NT2/D1 (cell line): ENCODE measurements at regions not wholly inside any gene's neighbourhood (a gene's known extent, or its start where the extent isn't known, plus 50 kb on each side); places are given as distances from the start of the nearest gene placed in this dataset.

Source experiments
- DNase-seq: peaks from one replicate; pipeline ENCODE4 v3.0.0-alpha.2; 2011; ENCODE audit warnings: low read depth, low spot score
- H3K27me3 ChIP-seq: 2 replicates; pipeline ENCODE4 v1.6.0; 2011; ENCODE audit warnings: mild to moderate bottlenecking; ENCODE audit not compliant: insufficient read length, insufficient read depth
- H3K36me3 ChIP-seq: 2 replicates; pipeline ENCODE4 v1.6.1; 2011; ENCODE audit warnings: mild to moderate bottlenecking, low read length, mixed read lengths; ENCODE audit not compliant: insufficient read depth, insufficient read length
- H3K4me1 ChIP-seq: 2 replicates; pipeline ENCODE4 v1.5.1; 2011; ENCODE audit not compliant: insufficient read depth, insufficient read length
- H3K4me3 ChIP-seq: 2 replicates; pipeline ENCODE4 v1.5.1; 2011; ENCODE audit warnings: low read depth; ENCODE audit not compliant: insufficient read length
- H3K9ac ChIP-seq: 2 replicates; pipeline ENCODE4 v1.6.0; 2011; ENCODE audit warnings: low read depth; ENCODE audit not compliant: insufficient read length
- H3K9me3 ChIP-seq: 2 replicates; pipeline ENCODE4 v1.5.1; 2011; ENCODE audit warnings: mild to moderate bottlenecking, low read length; ENCODE audit not compliant: insufficient read depth
- SUZ12 ChIP-seq: IDR thresholded peaks from 2 replicates; pipeline ENCODE4 v1.6.1; 2011; ENCODE audit not compliant: insufficient read length, insufficient read depth; ENCODE audit errors: extremely low read depth
- YY1 ChIP-seq: IDR thresholded peaks from 2 replicates; pipeline ENCODE4 v1.6.1; 2011; ENCODE audit not compliant: insufficient read length, insufficient read depth
- ZNF274 ChIP-seq: IDR thresholded peaks from 2 replicates; pipeline ENCODE4 v1.6.1; 2011; ENCODE audit warnings: mild to moderate bottlenecking, low read depth, low read length

GRCh38 chr21:23638131-23638695, 1969.1 kb downstream of the MRPL39 start:
- Histone ChIP-seq H3K4me3 (no peak overlapping the region), H3K9me3 (no peaks in the 10 kb centered on the region), H3K4me1 (no peaks in the 10 kb centered on the region), H3K36me3 (no peaks in the 10 kb centered on the region), H3K27me3 (no peaks in the 10 kb centered on the region), H3K9ac (no peak overlapping the region)
- TF ChIP-seq YY1 (no peak), SUZ12 (no peak), ZNF274 (no peak)
- DNase-seq, result no peak

- TF ChIP-seq YY1 (no peak), SUZ12 (no peak), ZNF274 (no peak)
- H3K27me3 ChIP-seq, result no peaks in the 10 kb centered on the region
- H3K4me3 ChIP-seq, result no peak overlapping the region
- H3K4me1 ChIP-seq, result no peaks in the 10 kb centered on the region
- H3K9ac ChIP-seq, result no peak overlapping the region
- no peak for DNase-seq
- H3K36me3 ChIP-seq, result no peaks in the 10 kb centered on the region
- no peaks in the 10 kb centered on the region for H3K9me3 ChIP-seq
Measured at GRCh38 chr21:23633447-23633940, 1973.8 kb downstream of the MRPL39 start.

GRCh38 chr21:23624281-23624680, 1983.0 kb downstream of the MRPL39 start:
- H3K4me1 ChIP-seq, result no peaks in the 10 kb centered on the region
- no peaks in the 10 kb centered on the region for H3K27me3 ChIP-seq
- TF ChIP-seq ZNF274 (no peak), YY1 (no peak), SUZ12 (no peak)
- H3K9me3 ChIP-seq, result no peaks in the 10 kb centered on the region
- no peak overlapping the region for H3K9ac ChIP-seq
- H3K4me3 ChIP-seq, result no peak overlapping the region
- no peak for DNase-seq
- H3K36me3 ChIP-seq, result no peaks in the 10 kb centered on the region

- no peak for DNase-seq
- TF ChIP-seq YY1 (no peak), ZNF274 (no peak), SUZ12 (no peak)
- H3K9ac ChIP-seq, result no peak overlapping the region
- no peaks in the 10 kb centered on the region for H3K9me3 ChIP-seq
- no peak overlapping the region for H3K4me3 ChIP-seq
- H3K36me3 ChIP-seq, result no peaks in the 10 kb centered on the region
- H3K27me3 ChIP-seq, result no peaks in the 10 kb centered on the region
- H3K4me1 ChIP-seq, result no peaks in the 10 kb centered on the region
Measured at GRCh38 chr21:23613014-23613413, 1994.3 kb downstream of the MRPL39 start.

GRCh38 chr21:23612210-23612609, 1995.1 kb downstream of the MRPL39 start:
- TF ChIP-seq ZNF274 (no peak), YY1 (no peak), SUZ12 (no peak)
- H3K9ac ChIP-seq, result no peak overlapping the region
- H3K36me3 ChIP-seq, result no peaks in the 10 kb centered on the region
- no peaks in the 10 kb centered on the region for H3K27me3 ChIP-seq
- H3K4me3 ChIP-seq, result no peak overlapping the region
- no peaks in the 10 kb centered on the region for H3K9me3 ChIP-seq
- no peaks in the 10 kb centered on the region for H3K4me1 ChIP-seq
- no peak for DNase-seq

- TF ChIP-seq ZNF274 (no peak), YY1 (no peak), SUZ12 (no peak)
- H3K27me3 ChIP-seq, result no peaks in the 10 kb centered on the region
- no peak for DNase-seq
- H3K9me3 ChIP-seq, result no peaks in the 10 kb centered on the region
- no peak overlapping the region for H3K4me3 ChIP-seq
- no peak overlapping the region for H3K9ac ChIP-seq
- H3K36me3 ChIP-seq, result no peaks in the 10 kb centered on the region
- H3K4me1 ChIP-seq, result no peaks in the 10 kb centered on the region
Measured at GRCh38 chr21:23607782-23608431, 1999.4 kb downstream of the MRPL39 start.

- Histone ChIP-seq H3K27me3 (no peaks in the 10 kb centered on the region), H3K4me1 (no peaks in the 10 kb centered on the region), H3K9me3 (no peaks in the 10 kb centered on the region), H3K4me3 (no peak overlapping the region), H3K36me3 (no peaks in the 10 kb centered on the region), H3K9ac (no peak overlapping the region)
- DNase-seq, result no peak
- TF ChIP-seq YY1, result no peak
Measured at GRCh38 chr21:23601549-23601948, 2005.7 kb downstream of the MRPL39 start.
